OCI-LY7 (cell line): ENCODE measurements at regions not wholly inside any gene's neighbourhood (a gene's known extent, or its start where the extent isn't known, plus 50 kb on each side); places are given as distances from the start of the nearest gene placed in this dataset.

Source experiments
- BruUV-seq: library from RNA; stranded (reverse); fragments of 400-500 nt; replicated peaks from 2 replicates; lab custom pipeline; 2021; lab: Mats Ljungman, UMichigan
- CTCF ChIA-PET: fragments of 300-600 bp; sonication (Branson Sonifier 250); formaldehyde crosslinking; loops from one replicate; lab custom pipeline; 2022; ENCODE audit warnings: antibody characterized with exemption; ENCODE audit not compliant: unreplicated experiment; lab: Charles Lee
- POLR2A ChIA-PET: fragments of 300-600 bp; sonication (Branson Sonifier 250); formaldehyde crosslinking; loops from one replicate; lab custom pipeline; 2022; ENCODE audit warnings: antibody characterized with exemption; lab: Charles Lee
- DNase-seq: peaks from one replicate; pipeline ENCODE4 v3.0.0-alpha.2; 2015; ENCODE audit warnings: low spot score
- H2AFZ ChIP-seq: fragments of 200-600 bp; sonication (generic), shearing (Covaris generic); 2 replicates; pipeline ENCODE4 v1.6.1; 2014; ENCODE audit warnings: mild to moderate bottlenecking, antibody characterized with exemption, low read length, moderate library complexity
- H3K27ac ChIP-seq: fragments of 200-600 bp; sonication (generic); 2 replicates; pipeline ENCODE4 v1.5.1; 2014; ENCODE audit warnings: mixed run types, low read depth, mild to moderate bottlenecking, moderate library complexity, low read length, inconsistent platforms; ENCODE audit not compliant: poor library complexity, severe bottlenecking
- H3K36me3 ChIP-seq: fragments of 200-600 bp; sonication (generic); 2 replicates; pipeline ENCODE4 v1.6.1; 2014; ENCODE audit warnings: mild to moderate bottlenecking, antibody characterized with exemption, low read length, moderate library complexity, mixed read lengths; ENCODE audit not compliant: insufficient read depth
- H3K4me1 ChIP-seq: fragments of 200-600 bp; sonication (generic); 2 replicates; pipeline ENCODE4 v1.5.1; 2014; ENCODE audit warnings: mild to moderate bottlenecking, low read length; ENCODE audit not compliant: insufficient read depth, poor library complexity, severe bottlenecking
- H3K4me2 ChIP-seq: fragments of 200-600 bp; sonication (generic); 2 replicates; pipeline ENCODE4 v1.6.1; 2014; ENCODE audit warnings: mild to moderate bottlenecking, low read length
- H3K4me3 ChIP-seq: fragments of 200-600 bp; sonication (generic); 2 replicates; pipeline ENCODE4 v1.5.1; 2014; ENCODE audit warnings: mild to moderate bottlenecking, low read depth, low read length; ENCODE audit not compliant: poor library complexity, severe bottlenecking
- H3K79me2 ChIP-seq: fragments of 200-600 bp; sonication (generic); 2 replicates; pipeline ENCODE4 v1.6.1; 2016; ENCODE audit warnings: low read depth, mild to moderate bottlenecking, low read length, moderate library complexity, mixed read lengths; ENCODE audit not compliant: insufficient read depth
- H3K9me2 ChIP-seq: fragments of 200-600 bp; sonication (generic); 2 replicates; pipeline ENCODE4 v1.6.1; 2016; ENCODE audit warnings: mild to moderate bottlenecking, low read length, mixed read lengths; ENCODE audit not compliant: insufficient read depth
- H3K9me3 ChIP-seq: fragments of 200-600 bp; sonication (generic); 2 replicates; pipeline ENCODE4 v1.6.1; 2014; ENCODE audit warnings: mild to moderate bottlenecking, mixed run types, low read length, mixed read lengths
- H4K20me1 ChIP-seq: fragments of 200-600 bp; sonication (generic); 2 replicates; pipeline ENCODE4 v1.6.1; 2014; ENCODE audit warnings: mild to moderate bottlenecking, antibody characterized with exemption, low read length, moderate library complexity, mixed read lengths; ENCODE audit not compliant: insufficient read depth
- EZH2phosphoT487 ChIP-seq: fragments of 200-600 bp; sonication (generic); IDR thresholded peaks from 2 replicates; pipeline ENCODE4 v1.6.1; 2018; ENCODE audit warnings: low read depth, borderline replicate concordance, mild to moderate bottlenecking, mixed run types, antibody characterized with exemption, low read length, moderate library complexity, mixed read lengths
- intact Hi-C: fragments of 100-400 bp; cut with micrococcal nuclease; formaldehyde crosslinking; loops from one replicate; pipeline ENCODE4 v1.10.0; 2022; ENCODE audit not compliant: unreplicated experiment
- TF ChIP-seq, protein P1 (sequence below): fragments of 200-600 bp; sonication (generic); conservative IDR thresholded peaks from 2 replicates; pipeline ENCODE4 v1.5.1; 2014; ENCODE audit warnings: mild to moderate bottlenecking, antibody characterized with exemption, low read length, moderate library complexity, mixed read lengths

DNA sequence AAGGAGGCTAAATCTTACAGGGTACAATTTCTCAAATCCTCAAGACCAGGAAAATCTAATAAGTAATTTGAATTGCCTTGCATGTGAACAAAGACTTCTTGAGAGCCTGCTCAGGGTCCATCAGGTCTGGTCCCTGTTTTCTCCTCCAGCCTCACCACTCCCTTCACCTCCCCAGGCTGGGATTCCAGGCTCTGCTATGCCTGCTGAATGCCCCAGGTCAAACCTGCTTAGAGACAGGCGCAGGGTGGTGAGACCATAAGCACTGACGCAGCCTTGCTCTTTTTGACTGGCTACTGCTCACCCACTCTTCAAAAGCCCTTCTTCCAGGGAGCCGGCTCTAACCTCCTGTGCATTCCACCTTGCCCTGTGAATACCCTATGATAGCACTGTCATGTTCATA lies 356.4 kb upstream of the ACVR2A start:
- Histone ChIP-seq H3K9me2 (no peaks in the 10 kb centered on the region), H3K36me3 (no peaks in the 10 kb centered on the region), H3K4me2 (no peak overlapping the region), H3K4me1 (no peaks in the 10 kb centered on the region), H4K20me1 (no peaks in the 10 kb centered on the region), H3K79me2 (no peaks in the 10 kb centered on the region), H3K27ac (no peak overlapping the region), H3K9me3 (no peaks in the 10 kb centered on the region), H3K4me3 (no peak overlapping the region), H2AFZ (no peak overlapping the region)
- ChIA-PET CTCF (no interaction called here), POLR2A (no interaction called here)
- DNase-seq, result no peak
- BruUV-seq, result no TSS peak
- intact Hi-C loops, result no loop called here
- TF ChIP-seq, protein P1, sequence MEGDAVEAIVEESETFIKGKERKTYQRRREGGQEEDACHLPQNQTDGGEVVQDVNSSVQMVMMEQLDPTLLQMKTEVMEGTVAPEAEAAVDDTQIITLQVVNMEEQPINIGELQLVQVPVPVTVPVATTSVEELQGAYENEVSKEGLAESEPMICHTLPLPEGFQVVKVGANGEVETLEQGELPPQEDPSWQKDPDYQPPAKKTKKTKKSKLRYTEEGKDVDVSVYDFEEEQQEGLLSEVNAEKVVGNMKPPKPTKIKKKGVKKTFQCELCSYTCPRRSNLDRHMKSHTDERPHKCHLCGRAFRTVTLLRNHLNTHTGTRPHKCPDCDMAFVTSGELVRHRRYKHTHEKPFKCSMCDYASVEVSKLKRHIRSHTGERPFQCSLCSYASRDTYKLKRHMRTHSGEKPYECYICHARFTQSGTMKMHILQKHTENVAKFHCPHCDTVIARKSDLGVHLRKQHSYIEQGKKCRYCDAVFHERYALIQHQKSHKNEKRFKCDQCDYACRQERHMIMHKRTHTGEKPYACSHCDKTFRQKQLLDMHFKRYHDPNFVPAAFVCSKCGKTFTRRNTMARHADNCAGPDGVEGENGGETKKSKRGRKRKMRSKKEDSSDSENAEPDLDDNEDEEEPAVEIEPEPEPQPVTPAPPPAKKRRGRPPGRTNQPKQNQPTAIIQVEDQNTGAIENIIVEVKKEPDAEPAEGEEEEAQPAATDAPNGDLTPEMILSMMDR, result no peak
- no peak for TF ChIP-seq EZH2phosphoT487

DNA sequence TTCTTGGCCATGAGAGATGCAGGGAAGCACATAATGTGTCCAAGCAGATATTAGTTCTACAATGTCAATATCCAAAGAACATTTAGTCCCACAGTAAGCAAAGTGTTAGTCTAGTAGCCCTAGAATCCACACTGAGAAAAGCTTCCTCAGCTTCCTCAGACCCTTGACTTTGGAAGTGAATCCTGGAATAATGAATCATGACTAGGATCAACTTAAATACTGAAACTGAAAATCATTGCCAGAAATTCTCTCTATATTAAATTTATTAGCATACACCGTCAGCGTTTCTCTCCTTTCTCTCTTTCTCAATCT lies 356.9 kb upstream of the ACVR2A start:
- Histone ChIP-seq H3K27ac (no peak overlapping the region), H3K4me1 (no peaks in the 10 kb centered on the region), H3K9me3 (no peaks in the 10 kb centered on the region), H3K79me2 (no peaks in the 10 kb centered on the region), H3K4me2 (no peak overlapping the region), H3K4me3 (no peak overlapping the region), H3K36me3 (no peaks in the 10 kb centered on the region), H4K20me1 (no peaks in the 10 kb centered on the region), H2AFZ (no peak overlapping the region), H3K9me2 (no peaks in the 10 kb centered on the region)
- intact Hi-C loops, result no loop called here
- no peak for TF ChIP-seq EZH2phosphoT487
- TF ChIP-seq, protein P1, result no peak
- DNase-seq, result no peak
- POLR2A ChIA-PET, result no interaction called here
- CTCF ChIA-PET, result no interaction called here
- no TSS peak for BruUV-seq

DNA sequence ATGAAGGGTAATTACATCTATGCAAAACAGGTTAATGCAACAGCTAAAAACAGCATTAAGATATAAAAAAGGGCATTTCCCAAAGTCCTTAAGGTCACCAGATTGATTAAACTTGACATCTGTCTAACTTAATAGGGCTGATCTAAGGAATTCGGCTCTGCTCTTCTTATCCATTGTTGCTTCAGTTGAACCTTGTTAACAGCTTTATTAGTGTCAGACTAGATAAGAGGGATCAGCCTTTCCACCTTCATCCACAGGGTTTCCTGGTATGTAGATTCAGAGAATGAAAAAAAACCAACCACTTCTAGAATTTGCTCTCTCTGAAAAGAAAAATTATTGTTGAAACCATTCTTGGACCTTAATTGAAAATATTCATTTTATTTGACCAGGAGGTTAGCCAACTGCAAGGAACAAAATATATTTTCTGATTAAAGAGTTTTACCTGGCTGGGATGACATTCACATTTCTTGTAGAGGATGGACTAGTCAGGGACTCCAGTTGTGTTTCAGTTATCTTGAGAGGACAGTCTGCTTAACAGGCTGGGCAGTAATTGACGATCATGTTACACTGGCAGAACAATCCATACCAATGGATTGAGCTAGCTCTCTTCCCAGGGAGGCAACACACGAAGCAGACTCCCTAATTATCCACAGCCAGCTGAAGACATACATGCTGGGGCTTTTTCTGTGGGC lies 357.4 kb upstream of the ACVR2A start:
- no TSS peak for BruUV-seq
- Histone ChIP-seq H3K9me2 (no peaks in the 10 kb centered on the region), H4K20me1 (no peaks in the 10 kb centered on the region), H3K4me3 (no peak overlapping the region), H3K9me3 (no peaks in the 10 kb centered on the region), H3K27ac (no peak overlapping the region), H3K4me2 (no peak overlapping the region), H3K36me3 (no peaks in the 10 kb centered on the region), H2AFZ (no peak overlapping the region), H3K79me2 (no peaks in the 10 kb centered on the region), H3K4me1 (no peaks in the 10 kb centered on the region)
- no peak for DNase-seq
- ChIA-PET CTCF (no interaction called here), POLR2A (no interaction called here)
- intact Hi-C loops, result no loop called here
- TF ChIP-seq, protein P1, result no peak
- TF ChIP-seq EZH2phosphoT487, result no peak
